Fibroblast of lung (primary cell): ENCODE measurements at regions not wholly inside any gene's neighbourhood (a gene's known extent, or its start where the extent isn't known, plus 50 kb on each side); places are given as distances from the start of the nearest gene placed in this dataset.

Source experiments
- DNase-seq, 2 donors: peaks; one replicate each; pipeline versions ENCODE4 v3.0.0 to v3.0.0-alpha.2; 2010; ENCODE audit warnings: low read depth in 2 of 2
- H2AFZ ChIP-seq: 2 replicates; pipeline ENCODE4 v1.5.1; 2012; ENCODE audit warnings: low read length, control low read depth, inconsistent platforms
- H3K27ac ChIP-seq: 2 replicates; pipeline ENCODE4 v1.5.1; 2011; ENCODE audit warnings: low read length, control low read depth; ENCODE audit not compliant: insufficient read depth
- H3K27me3 ChIP-seq: 2 replicates; pipeline ENCODE4 v1.5.1; 2011; ENCODE audit warnings: mild to moderate bottlenecking, low read length; ENCODE audit not compliant: control insufficient read depth, insufficient read depth
- H3K36me3 ChIP-seq: 2 replicates; pipeline ENCODE4 v1.5.1; 2011; ENCODE audit warnings: low read length; ENCODE audit not compliant: control insufficient read depth, insufficient read depth
- H3K4me1 ChIP-seq: 2 replicates; pipeline ENCODE4 v1.5.1; 2011; ENCODE audit warnings: low read length; ENCODE audit not compliant: control insufficient read depth, insufficient read depth; ENCODE audit errors: extremely low read depth
- H3K4me2 ChIP-seq: 2 replicates; pipeline ENCODE4 v1.5.1; 2011; ENCODE audit warnings: low read length, control low read depth; ENCODE audit not compliant: insufficient read depth; ENCODE audit errors: extremely low read depth
- H3K4me3 ChIP-seq, 4 experiments: fragments of 200-600 bp in 1 of 4; sonication (generic) in 1 of 4; replicated peaks in 1 of 4; 2 replicates each; pipeline ENCODE4 v1.5.1; 2011 to 2016; ENCODE audit warnings: low read length in 4 of 4, low read depth in 3 of 4, mild to moderate bottlenecking in 3 of 4, control low read depth in 2 of 4, inconsistent platforms in 1 of 4, mixed read lengths in 1 of 4; ENCODE audit not compliant: insufficient read depth in 1 of 4; ENCODE audit errors: control extremely low read depth in 1 of 4
- H3K79me2 ChIP-seq: 2 replicates; pipeline ENCODE4 v1.5.1; 2012; ENCODE audit warnings: mild to moderate bottlenecking, low read length, inconsistent platforms; ENCODE audit not compliant: control insufficient read depth, insufficient read depth
- H3K9ac ChIP-seq: 2 replicates; pipeline ENCODE4 v1.5.1; 2011; ENCODE audit warnings: mild to moderate bottlenecking, low read length, control low read depth; ENCODE audit not compliant: insufficient read depth
- H3K9me3 ChIP-seq: 2 replicates; pipeline ENCODE4 v1.5.1; 2012; ENCODE audit warnings: low read depth, low read length; ENCODE audit not compliant: control insufficient read depth, insufficient read depth
- H4K20me1 ChIP-seq: 2 replicates; pipeline ENCODE4 v1.5.1; 2011; ENCODE audit warnings: low read length; ENCODE audit not compliant: control insufficient read depth, insufficient read depth; ENCODE audit errors: extremely low read depth
- EZH2 ChIP-seq: IDR thresholded peaks from 2 replicates; pipeline ENCODE4 v1.5.1; 2012; ENCODE audit warnings: low read length, control low read depth, mild to moderate bottlenecking; ENCODE audit errors: missing control alignments
- TF ChIP-seq, protein P1 (sequence below), 2 donors: IDR thresholded peaks in 1 of 2; conservative IDR thresholded peaks in 1 of 2; 1 replicate in 1 of 2; 2 replicates in 1 of 2; pipeline ENCODE4 v1.5.1; 2011 to 2012; ENCODE audit warnings: low read length in 2 of 2, control low read depth in 1 of 2, inconsistent platforms in 1 of 2, low read depth in 1 of 2, mild to moderate bottlenecking in 1 of 2

- Histone ChIP-seq H3K27ac (no peak overlapping the region), H3K4me1 (no peaks in the 10 kb centered on the region), H3K4me3 (no peak overlapping the region), H3K36me3 (no peaks in the 10 kb centered on the region), H3K79me2 (no peaks in the 10 kb centered on the region), H3K4me2 (no peak overlapping the region), H3K9ac (no peak overlapping the region), H3K9me3 (no peaks in the 10 kb centered on the region), H3K27me3 (no peaks in the 10 kb centered on the region), H2AFZ (no peak overlapping the region), H4K20me1 (no peaks in the 10 kb centered on the region)
- no peak for TF ChIP-seq EZH2
- TF ChIP-seq, protein P1, sequence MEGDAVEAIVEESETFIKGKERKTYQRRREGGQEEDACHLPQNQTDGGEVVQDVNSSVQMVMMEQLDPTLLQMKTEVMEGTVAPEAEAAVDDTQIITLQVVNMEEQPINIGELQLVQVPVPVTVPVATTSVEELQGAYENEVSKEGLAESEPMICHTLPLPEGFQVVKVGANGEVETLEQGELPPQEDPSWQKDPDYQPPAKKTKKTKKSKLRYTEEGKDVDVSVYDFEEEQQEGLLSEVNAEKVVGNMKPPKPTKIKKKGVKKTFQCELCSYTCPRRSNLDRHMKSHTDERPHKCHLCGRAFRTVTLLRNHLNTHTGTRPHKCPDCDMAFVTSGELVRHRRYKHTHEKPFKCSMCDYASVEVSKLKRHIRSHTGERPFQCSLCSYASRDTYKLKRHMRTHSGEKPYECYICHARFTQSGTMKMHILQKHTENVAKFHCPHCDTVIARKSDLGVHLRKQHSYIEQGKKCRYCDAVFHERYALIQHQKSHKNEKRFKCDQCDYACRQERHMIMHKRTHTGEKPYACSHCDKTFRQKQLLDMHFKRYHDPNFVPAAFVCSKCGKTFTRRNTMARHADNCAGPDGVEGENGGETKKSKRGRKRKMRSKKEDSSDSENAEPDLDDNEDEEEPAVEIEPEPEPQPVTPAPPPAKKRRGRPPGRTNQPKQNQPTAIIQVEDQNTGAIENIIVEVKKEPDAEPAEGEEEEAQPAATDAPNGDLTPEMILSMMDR (conservative IDR thresholded peaks at IDR 0.05 in 1 of 2, IDR thresholded peaks at IDR 0.05 in 1 of 2; ENCODE audit: low read depth in 1 of 2, low read length in 2 of 2), result no peak
- DNase-seq, result no peak
Measured at GRCh38 chr14:98733536-98733935, 538.5 kb downstream of the BCL11B start.

DNA sequence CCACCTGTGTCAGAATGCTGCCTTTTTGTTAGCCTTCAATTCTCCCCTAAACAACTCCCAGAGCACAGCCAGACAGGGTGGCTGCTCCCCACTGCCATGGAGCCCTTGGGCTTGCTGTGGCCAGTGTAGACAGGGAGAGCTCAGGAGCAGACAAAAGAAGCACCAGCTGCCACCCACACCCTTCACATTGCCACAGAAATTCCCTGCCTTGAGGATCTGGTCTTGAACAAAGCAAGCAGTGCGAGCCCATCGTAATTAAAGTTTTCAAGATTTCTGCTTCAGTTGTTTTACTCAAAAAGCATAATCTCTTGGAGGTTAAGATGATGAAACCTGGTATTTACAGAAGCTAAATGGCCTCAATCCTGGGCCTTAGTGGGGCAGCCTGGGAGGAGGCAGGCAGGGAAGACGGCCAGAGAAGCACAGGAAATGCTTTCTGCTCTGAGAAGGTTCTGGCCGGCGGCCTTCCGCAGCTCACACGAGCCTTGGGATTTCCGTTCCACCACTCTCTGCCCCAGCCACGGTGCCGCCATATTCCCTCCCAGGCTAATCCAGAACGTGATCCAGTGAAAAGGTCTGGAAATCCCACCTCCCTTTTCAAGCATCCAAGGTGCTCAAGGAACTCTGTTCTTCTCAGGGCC, 535.2 kb downstream of the BCL11B start:
- no peak overlapping the region for H2AFZ ChIP-seq
- H3K9me3 ChIP-seq, result no peaks in the 10 kb centered on the region
- H4K20me1 ChIP-seq, result no peaks in the 10 kb centered on the region

GRCh38 chr14:98741523-98741922, 530.5 kb downstream of the BCL11B start:
- H3K36me3 ChIP-seq, result no peaks in the 10 kb centered on the region
- H3K27me3 ChIP-seq, result no peaks in the 10 kb centered on the region
- no peak for DNase-seq
- H3K4me1 ChIP-seq, result no peaks in the 10 kb centered on the region
- H3K4me3 ChIP-seq, result no peak overlapping the region
- H3K79me2 ChIP-seq, result no peaks in the 10 kb centered on the region
- no peak overlapping the region for H3K4me2 ChIP-seq
- no peaks in the 10 kb centered on the region for H3K9me3 ChIP-seq
- no peaks in the 10 kb centered on the region for H4K20me1 ChIP-seq
- H3K27ac ChIP-seq, result no peak overlapping the region
- TF ChIP-seq, protein P1 (conservative IDR thresholded peaks at IDR 0.05 in 1 of 2, IDR thresholded peaks at IDR 0.05 in 1 of 2; ENCODE audit: low read depth in 1 of 2, low read length in 2 of 2), result no peak
- TF ChIP-seq EZH2, result no peak
- no peak overlapping the region for H3K9ac ChIP-seq
- H2AFZ ChIP-seq, result no peak overlapping the region

More for the DNA sequence above, 535.2 kb downstream of the BCL11B start:
- DNase-seq, result no peak
- Histone ChIP-seq H3K27ac (no peak overlapping the region), H3K27me3 (no peaks in the 10 kb centered on the region), H3K36me3 (no peaks in the 10 kb centered on the region), H3K4me3 (no peak overlapping the region), H3K9ac (no peak overlapping the region), H3K4me1 (no peaks in the 10 kb centered on the region), H3K79me2 (no peaks in the 10 kb centered on the region), H3K4me2 (no peak overlapping the region)
- TF ChIP-seq, protein P1 (conservative IDR thresholded peaks at IDR 0.05 in 1 of 2, IDR thresholded peaks at IDR 0.05 in 1 of 2; ENCODE audit: low read depth in 1 of 2, low read length in 2 of 2), result no peak
- TF ChIP-seq EZH2, result no peak
